ENCODE measurements at regions not wholly inside any gene's neighbourhood (a gene's known extent, or its start where the extent isn't known, plus 50 kb on each side); places are given as distances from the start of the nearest gene placed in this dataset.

- FAIRE-seq (no peak), DNase-seq (no peak)
- Histone ChIP-seq H3K27me3 (ENCODE audit: control insufficient read depth in 3 of 3, insufficient read depth in 3 of 3, low read length in 3 of 3) (peaks cover 0 to 2% (median 0%) of the 10 kb centered on the region in 3 donors), H3K4me1 (ENCODE audit: control insufficient read depth in 3 of 3, insufficient read depth in 2 of 3, low read depth in 1 of 3, low read length in 2 of 3) (no peaks in the 10 kb centered on the region), H3K27ac (ENCODE audit: low read depth in 1 of 3, low read length in 2 of 3) (no peak overlapping the region), H3K9me3 (ENCODE audit: control insufficient read depth in 2 of 2, insufficient read depth in 1 of 2, low read depth in 1 of 2, low read length in 1 of 2) (no peaks in the 10 kb centered on the region), H3K4me3 (ENCODE audit: low read depth in 1 of 3, low read length in 3 of 3) (no peak overlapping the region), H3K36me3 (ENCODE audit: control insufficient read depth in 3 of 3, insufficient read depth in 2 of 3, low read depth in 1 of 3, low read length in 3 of 3) (no peaks in the 10 kb centered on the region)
- WGBS, 3 donors, result 15 to 19% (median 17%) methylated on average over 6 of the region's 6 CpGs
These were observed 341.5 kb upstream of the CCNH start for GRCh38 chr5:87754009-87754757.

DNA sequence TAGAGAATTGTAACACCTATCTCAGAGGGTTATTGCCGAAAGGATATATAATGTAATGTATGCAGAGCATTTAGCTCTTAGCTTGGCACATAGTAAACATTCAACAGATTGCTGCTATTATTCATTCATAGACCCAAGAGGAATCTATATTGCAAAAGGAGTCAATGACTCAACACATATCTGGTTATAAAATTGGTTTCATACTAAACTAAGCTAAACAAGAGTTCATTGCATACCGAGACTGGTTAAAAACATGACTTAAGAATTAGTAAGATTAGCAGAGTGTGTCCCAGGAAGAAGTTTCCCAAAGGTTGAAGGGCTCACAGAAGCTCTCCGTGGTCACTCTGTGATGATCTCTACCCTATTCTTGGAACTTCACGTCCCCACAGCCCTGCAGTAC is 339.6 kb upstream of the CCNH start:
- Histone ChIP-seq H3K36me3 (ENCODE audit: control insufficient read depth in 3 of 3, insufficient read depth in 2 of 3, low read depth in 1 of 3, low read length in 3 of 3) (no peaks in the 10 kb centered on the region), H3K4me1 (ENCODE audit: control insufficient read depth in 3 of 3, insufficient read depth in 2 of 3, low read depth in 1 of 3, low read length in 2 of 3) (no peaks in the 10 kb centered on the region), H3K27me3 (ENCODE audit: control insufficient read depth in 3 of 3, insufficient read depth in 3 of 3, low read length in 3 of 3) (peaks cover 0 to 2% (median 0%) of the 10 kb centered on the region in 3 donors), H3K27ac (ENCODE audit: low read depth in 1 of 3, low read length in 2 of 3) (no peak overlapping the region), H3K4me3 (ENCODE audit: low read depth in 1 of 3, low read length in 3 of 3) (no peak overlapping the region), H3K9me3 (ENCODE audit: control insufficient read depth in 2 of 2, insufficient read depth in 1 of 2, low read depth in 1 of 2, low read length in 1 of 2) (no peaks in the 10 kb centered on the region)
- no peak for FAIRE-seq
- DNase-seq, result no peak
- 62 to 78% (median 73%) methylated on average over 4 of the region's 4 CpGs for WGBS, 3 donors

DNA sequence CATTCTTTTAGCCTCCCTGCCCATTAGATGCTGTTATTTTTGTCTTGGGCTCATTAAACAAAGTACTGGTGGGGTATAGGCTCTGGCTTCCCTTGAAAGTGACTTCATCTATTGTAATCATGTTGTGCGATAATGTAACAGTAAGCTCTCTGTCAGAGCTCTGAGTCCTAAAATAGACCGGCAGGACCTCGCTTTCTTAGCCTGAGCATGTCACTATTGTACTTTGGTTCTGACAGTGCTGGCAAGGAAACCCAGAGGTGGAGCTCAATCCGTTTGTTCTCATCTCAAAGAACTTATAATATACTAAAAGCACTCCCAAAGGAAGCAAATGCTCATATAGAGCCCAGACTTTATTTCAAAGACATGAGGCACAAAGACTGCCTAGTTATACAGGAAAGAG is 339.1 kb upstream of the CCNH start:
- no peak for FAIRE-seq
- no peak for DNase-seq
- Histone ChIP-seq H3K4me1 (ENCODE audit: control insufficient read depth in 3 of 3, insufficient read depth in 2 of 3, low read depth in 1 of 3, low read length in 2 of 3) (no peaks in the 10 kb centered on the region), H3K9me3 (ENCODE audit: control insufficient read depth in 2 of 2, insufficient read depth in 1 of 2, low read depth in 1 of 2, low read length in 1 of 2) (no peaks in the 10 kb centered on the region), H3K36me3 (ENCODE audit: control insufficient read depth in 3 of 3, insufficient read depth in 2 of 3, low read depth in 1 of 3, low read length in 3 of 3) (no peaks in the 10 kb centered on the region), H3K27me3 (ENCODE audit: control insufficient read depth in 3 of 3, insufficient read depth in 3 of 3, low read length in 3 of 3) (peaks cover 0 to 2% (median 0%) of the 10 kb centered on the region in 3 donors), H3K4me3 (ENCODE audit: low read depth in 1 of 3, low read length in 3 of 3) (no peak overlapping the region), H3K27ac (ENCODE audit: low read depth in 1 of 3, low read length in 2 of 3) (no peak overlapping the region)
- 77 to 82% (median 79%) methylated on average over 4 of the region's 4 CpGs for WGBS, 3 donors

DNA sequence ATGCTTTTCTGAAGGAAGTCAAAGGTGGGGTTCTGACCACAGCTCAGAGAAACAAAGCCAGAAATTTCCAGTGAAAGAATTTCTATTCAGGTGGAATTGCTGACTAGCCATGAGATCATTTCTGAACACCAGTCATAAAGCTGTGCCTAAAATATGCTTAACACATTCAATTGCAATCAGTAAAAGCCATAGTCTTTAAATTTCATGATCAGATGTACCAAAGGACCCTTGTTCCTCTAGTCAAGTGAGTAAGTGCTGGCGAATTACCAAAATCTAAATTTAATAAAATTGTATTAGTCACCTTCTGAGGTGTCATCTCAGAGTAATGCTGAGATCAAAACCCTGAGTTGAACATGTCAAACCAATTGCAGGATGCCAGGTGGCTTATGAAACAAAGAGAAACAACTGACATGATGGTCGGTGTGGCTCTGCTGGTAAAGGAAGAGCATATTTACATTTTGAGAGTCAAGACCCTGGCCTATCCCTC is 334.2 kb upstream of the CCNH start:
- no peaks in the 10 kb centered on the region for H3K27me3 ChIP-seq (ENCODE audit: control insufficient read depth in 3 of 3, insufficient read depth in 3 of 3, low read length in 3 of 3)
- H3K9me3 ChIP-seq (ENCODE audit: control insufficient read depth in 2 of 2, insufficient read depth in 1 of 2, low read depth in 1 of 2, low read length in 1 of 2), result no peaks in the 10 kb centered on the region
- H3K4me1 ChIP-seq (ENCODE audit: control insufficient read depth in 3 of 3, insufficient read depth in 2 of 3, low read depth in 1 of 3, low read length in 2 of 3), result no peaks in the 10 kb centered on the region
- DNase-seq, result no peak
- no peaks in the 10 kb centered on the region for H3K36me3 ChIP-seq (ENCODE audit: control insufficient read depth in 3 of 3, insufficient read depth in 2 of 3, low read depth in 1 of 3, low read length in 3 of 3)
- 59 to 68% (median 68%) methylated on average over 2 of the region's 2 CpGs for WGBS, 3 donors
- no peak for FAIRE-seq
- no peak overlapping the region for H3K4me3 ChIP-seq (ENCODE audit: low read depth in 1 of 3, low read length in 3 of 3)
- no peak overlapping the region for H3K27ac ChIP-seq (ENCODE audit: low read depth in 1 of 3, low read length in 2 of 3)

GRCh38 chr5:87746341-87746740 is 333.6 kb upstream of the CCNH start:
- H3K4me3 ChIP-seq (ENCODE audit: low read depth in 1 of 3, low read length in 3 of 3), result no peak overlapping the region
- DNase-seq, result no peak
- H3K27me3 ChIP-seq (ENCODE audit: control insufficient read depth in 3 of 3, insufficient read depth in 3 of 3, low read length in 3 of 3), result no peaks in the 10 kb centered on the region
- no peaks in the 10 kb centered on the region for H3K9me3 ChIP-seq (ENCODE audit: control insufficient read depth in 2 of 2, insufficient read depth in 1 of 2, low read depth in 1 of 2, low read length in 1 of 2)
- no peaks in the 10 kb centered on the region for H3K36me3 ChIP-seq (ENCODE audit: control insufficient read depth in 3 of 3, insufficient read depth in 2 of 3, low read depth in 1 of 3, low read length in 3 of 3)
- no peak overlapping the region for H3K27ac ChIP-seq (ENCODE audit: low read depth in 1 of 3, low read length in 2 of 3)
- H3K4me1 ChIP-seq (ENCODE audit: control insufficient read depth in 3 of 3, insufficient read depth in 2 of 3, low read depth in 1 of 3, low read length in 2 of 3), result no peaks in the 10 kb centered on the region
- no peak for FAIRE-seq

DNA sequence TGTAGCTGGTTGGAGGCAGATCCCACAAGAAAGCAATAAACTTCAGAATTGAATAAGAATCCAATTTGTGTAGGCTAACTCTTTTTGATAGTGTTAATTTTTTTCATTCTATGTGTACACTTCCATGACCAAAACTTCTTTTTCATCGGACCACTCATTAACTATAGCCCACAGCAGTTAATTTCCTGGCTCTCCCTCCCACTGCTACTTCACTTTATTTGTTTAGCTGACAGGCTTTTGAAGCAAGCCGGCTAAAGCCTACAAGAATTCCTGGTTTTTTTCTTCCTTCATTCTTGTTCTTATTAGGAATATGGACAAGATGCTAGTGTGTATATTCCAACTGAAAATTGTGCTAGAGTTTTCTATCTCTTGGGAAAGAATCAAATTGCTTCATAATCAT is 329.2 kb upstream of the CCNH start:
- FAIRE-seq (no peak), DNase-seq (no peak)
- H3K27me3 ChIP-seq (ENCODE audit: control insufficient read depth in 3 of 3, insufficient read depth in 3 of 3, low read length in 3 of 3), result no peaks in the 10 kb centered on the region
- WGBS, 3 donors, result 12 to 17% (median 15%) methylated on average over 2 of the region's 2 CpGs
- no peaks in the 10 kb centered on the region for H3K4me1 ChIP-seq (ENCODE audit: control insufficient read depth in 3 of 3, insufficient read depth in 2 of 3, low read depth in 1 of 3, low read length in 2 of 3)
- H3K9me3 ChIP-seq (ENCODE audit: control insufficient read depth in 2 of 2, insufficient read depth in 1 of 2, low read depth in 1 of 2, low read length in 1 of 2), result no peaks in the 10 kb centered on the region
- no peak overlapping the region for H3K4me3 ChIP-seq (ENCODE audit: low read depth in 1 of 3, low read length in 3 of 3)
- H3K36me3 ChIP-seq (ENCODE audit: control insufficient read depth in 3 of 3, insufficient read depth in 2 of 3, low read depth in 1 of 3, low read length in 3 of 3), result no peaks in the 10 kb centered on the region
- no peak overlapping the region for H3K27ac ChIP-seq (ENCODE audit: low read depth in 1 of 3, low read length in 2 of 3)

- WGBS, 3 donors, result 87 to 94% (median 93%) methylated on average over 1 of the region's 1 CpG
- Histone ChIP-seq H3K27ac (ENCODE audit: low read depth in 1 of 3, low read length in 2 of 3) (no peak overlapping the region), H3K36me3 (ENCODE audit: control insufficient read depth in 3 of 3, insufficient read depth in 2 of 3, low read depth in 1 of 3, low read length in 3 of 3) (no peaks in the 10 kb centered on the region), H3K4me1 (ENCODE audit: control insufficient read depth in 3 of 3, insufficient read depth in 2 of 3, low read depth in 1 of 3, low read length in 2 of 3) (no peaks in the 10 kb centered on the region), H3K27me3 (ENCODE audit: control insufficient read depth in 3 of 3, insufficient read depth in 3 of 3, low read length in 3 of 3) (no peaks in the 10 kb centered on the region), H3K9me3 (ENCODE audit: control insufficient read depth in 2 of 2, insufficient read depth in 1 of 2, low read depth in 1 of 2, low read length in 1 of 2) (no peaks in the 10 kb centered on the region), H3K4me3 (ENCODE audit: low read depth in 1 of 3, low read length in 3 of 3) (no peak overlapping the region)
- FAIRE-seq (no peak), DNase-seq (no peak)
These were observed 323.2 kb upstream of the CCNH start for GRCh38 chr5:87735923-87736322.

DNA sequence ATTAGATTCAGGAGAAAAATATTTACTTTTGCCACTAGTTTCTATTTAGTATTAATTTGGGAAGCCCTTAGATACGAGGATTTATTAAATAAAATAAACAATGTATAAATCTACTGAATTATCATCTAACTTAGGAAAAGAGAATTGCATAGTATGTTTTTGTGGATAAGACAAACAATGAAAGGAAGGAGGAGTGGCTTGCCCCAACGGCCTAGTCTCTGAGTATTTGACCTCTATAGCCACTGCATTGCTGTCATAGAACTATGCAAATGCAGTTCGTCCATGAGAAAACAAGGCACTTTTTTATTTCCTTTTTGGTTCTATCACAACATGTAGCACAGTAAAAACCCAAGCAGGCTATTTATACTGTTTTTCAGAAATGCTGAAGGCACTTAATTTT is 321.2 kb upstream of the CCNH start:
- no peak overlapping the region for H3K27ac ChIP-seq (ENCODE audit: low read depth in 1 of 3, low read length in 2 of 3)
- H3K9me3 ChIP-seq (ENCODE audit: control insufficient read depth in 2 of 2, insufficient read depth in 1 of 2, low read depth in 1 of 2, low read length in 1 of 2), result no peaks in the 10 kb centered on the region
- no peak for FAIRE-seq
- H3K27me3 ChIP-seq (ENCODE audit: control insufficient read depth in 3 of 3, insufficient read depth in 3 of 3, low read length in 3 of 3), result no peaks in the 10 kb centered on the region
- H3K4me3 ChIP-seq (ENCODE audit: low read depth in 1 of 3, low read length in 3 of 3), result no peak overlapping the region
- DNase-seq, result no peak
- no peaks in the 10 kb centered on the region for H3K36me3 ChIP-seq (ENCODE audit: control insufficient read depth in 3 of 3, insufficient read depth in 2 of 3, low read depth in 1 of 3, low read length in 3 of 3)
- WGBS, 3 donors, result 28 to 35% (median 32%) methylated on average over 3 of the region's 3 CpGs
- H3K4me1 ChIP-seq (ENCODE audit: control insufficient read depth in 3 of 3, insufficient read depth in 2 of 3, low read depth in 1 of 3, low read length in 2 of 3), result no peaks in the 10 kb centered on the region
